ENCODE measurements at regions not wholly inside any gene's neighbourhood (a gene's known extent, or its start where the extent isn't known, plus 50 kb on each side); places are given as distances from the start of the nearest gene placed in this dataset.

- TF ChIP-seq CTCF (IDR thresholded peaks at IDR 0.05; ENCODE audit: borderline replicate concordance, insufficient read depth, low read depth, low read length) = no peak
- no peak overlapping the region for H3K4me3 ChIP-seq (ENCODE audit: low read depth, low read length)
Observed at GRCh38 chr11:8314916-8315315, 51.2 kb upstream of the LMO1 start.

GRCh38 chr11:8313504-8314090, 49.9 kb upstream of the LMO1 start:
- no peak for TF ChIP-seq CTCF (IDR thresholded peaks at IDR 0.05; ENCODE audit: borderline replicate concordance, insufficient read depth, low read depth, low read length)
- no peak overlapping the region for H3K4me3 ChIP-seq (ENCODE audit: low read depth, low read length)

Measured in GM12875 (cell line).